B cell (primary cell): ENCODE measurements at regions not wholly inside any gene's neighbourhood (a gene's known extent, or its start where the extent isn't known, plus 50 kb on each side); places are given as distances from the start of the nearest gene placed in this dataset.

Experiments
- ATAC-seq: fragments of 200-7000 bp; cut with Tn5 transposase; one replicate; pipeline ENCODE4 v1.10.0; 2021; ENCODE audit warnings: low read depth, mild to moderate bottlenecking, moderate number of reproducible peaks, moderate library complexity
- CTCF ChIA-PET: fragments of 350-600 bp; sonication (Branson Sonifier 250); formaldehyde crosslinking; loops from one replicate; lab custom pipeline; 2021; ENCODE audit warnings: antibody characterized with exemption, inconsistent platforms; lab: Charles Lee
- POLR2A ChIA-PET: fragments of 350-600 bp; sonication (Branson Sonifier 250); formaldehyde crosslinking; loops from one replicate; lab custom pipeline; 2021; ENCODE audit warnings: antibody characterized with exemption; lab: Charles Lee
- DNase-seq: peaks from one replicate; pipeline ENCODE4 v3.0.0; 2013
- H2AFZ ChIP-seq: 2 replicates; pipeline ENCODE4 v1.6.1; 2012; ENCODE audit warnings: mild to moderate bottlenecking, low read depth, low read length; ENCODE audit not compliant: insufficient read depth, poor library complexity, severe bottlenecking
- H3K27ac ChIP-seq, 2 donors: 1 replicate in 1 of 2; 2 replicates in 1 of 2; pipeline ENCODE4 v1.5.1; 2012 to 2013; ENCODE audit warnings: low read length in 2 of 2, mild to moderate bottlenecking in 2 of 2, moderate library complexity in 1 of 2
- H3K27me3 ChIP-seq, 4 experiments: fragments of 200-600 bp in 1 of 4; sonication (generic) in 1 of 4; replicated peaks in 1 of 4; 1 replicate in 2 of 4; 2 replicates in 2 of 4; pipeline versions ENCODE4 v1.6.1 to v1.7.0; 2013 to 2016; ENCODE audit warnings: low read length in 3 of 4, mild to moderate bottlenecking in 2 of 4, mixed read lengths in 1 of 4, moderate library complexity in 1 of 4; ENCODE audit not compliant: insufficient read depth in 4 of 4, control insufficient read depth in 3 of 4; ENCODE audit errors: control extremely low read depth in 1 of 4
- H3K36me3 ChIP-seq, 2 experiments: replicated peaks in 1 of 2; 1 replicate in 1 of 2; 2 replicates in 1 of 2; pipeline versions ENCODE4 v1.6.1 to v1.7.1; 2013; ENCODE audit warnings: low read length in 1 of 2; ENCODE audit not compliant: insufficient read depth in 2 of 2, control insufficient read depth in 1 of 2; ENCODE audit errors: control extremely low read depth in 1 of 2, extremely low read depth in 1 of 2
- H3K4me1 ChIP-seq, 2 donors: fragments of 200-600 bp in 1 of 2; sonication (generic) in 1 of 2; 1 replicate in 1 of 2; 2 replicates in 1 of 2; pipeline versions ENCODE4 v1.5.1 to v1.6.1; 2013 to 2017; ENCODE audit warnings: low read length in 2 of 2; ENCODE audit not compliant: control insufficient read depth in 2 of 2, insufficient read depth in 2 of 2
- H3K4me2 ChIP-seq: replicated peaks from 2 replicates; pipeline ENCODE3; 2012; ENCODE audit warnings: mild to moderate bottlenecking, low read depth, low read length; ENCODE audit not compliant: poor library complexity, severe bottlenecking
- H3K4me3 ChIP-seq, 5 experiments: fragments of 200-600 bp in 1 of 5; sonication (generic) in 1 of 5; 1 replicate in 3 of 5; 2 replicates in 2 of 5; pipeline versions ENCODE4 v1.5.1 to v1.7.0; 2011 to 2016; ENCODE audit warnings: low read length in 4 of 5, mild to moderate bottlenecking in 4 of 5, low read depth in 2 of 5, control low read depth in 1 of 5, moderate library complexity in 1 of 5; ENCODE audit not compliant: insufficient read depth in 1 of 5; ENCODE audit errors: control extremely low read depth in 1 of 5, extremely low read depth in 1 of 5
- H3K79me2 ChIP-seq: fragments of 200-600 bp; sonication (generic); one replicate; pipeline ENCODE4 v1.6.0; 2016; ENCODE audit warnings: low read length; ENCODE audit not compliant: control insufficient read depth, insufficient read depth
- H3K9ac ChIP-seq: fragments of 200-600 bp; sonication (generic); 2 replicates; pipeline ENCODE4 v1.6.1; 2017; ENCODE audit warnings: mild to moderate bottlenecking, low read length, moderate library complexity
- H3K9me3 ChIP-seq, 3 donors: one replicate each; pipeline versions ENCODE4 v1.6.1 to v1.7.1; 2013; ENCODE audit warnings: low read length in 2 of 3; ENCODE audit not compliant: control insufficient read depth in 2 of 3, insufficient read depth in 1 of 3; ENCODE audit errors: control extremely low read depth in 1 of 3
- H4K20me1 ChIP-seq: 2 replicates; pipeline ENCODE4 v1.6.0; 2012; ENCODE audit warnings: mild to moderate bottlenecking, low read length; ENCODE audit not compliant: insufficient read depth, control insufficient read depth, poor library complexity, severe bottlenecking
- H3K27ac Mint-ChIP-seq: one replicate; pipeline ENCODE4 v1.8.0; 2021; ENCODE audit warnings: mixed read lengths
- H3K27me3 Mint-ChIP-seq: one replicate; pipeline ENCODE4 v1.8.0; 2021; ENCODE audit warnings: mixed read lengths
- H3K4me1 Mint-ChIP-seq: one replicate; pipeline ENCODE4 v1.8.0; 2021; ENCODE audit warnings: mixed read lengths
- H3K4me3 Mint-ChIP-seq: one replicate; pipeline ENCODE4 v1.8.0; 2021; ENCODE audit warnings: mixed read lengths
- H3K9me3 Mint-ChIP-seq: one replicate; pipeline ENCODE4 v1.8.0; 2022; ENCODE audit warnings: mixed read lengths; ENCODE audit not compliant: insufficient read depth
- EZH2 ChIP-seq: IDR thresholded peaks from 2 replicates; pipeline ENCODE4 v1.6.1; 2012; ENCODE audit warnings: borderline replicate concordance, low read depth, mild to moderate bottlenecking, moderate library complexity, low read length; ENCODE audit not compliant: insufficient read depth, poor library complexity, severe bottlenecking
- WGBS: methylation state at CpG from one replicate; pipeline ENCODE4 v1.1.5; 2013; ENCODE audit warnings: missing lambda C conversion rate; ENCODE audit not compliant: insufficient coverage; 5-methylcytosine and 5-hydroxymethylcytosine counted together
- intact Hi-C: fragments of 100-400 bp; cut with micrococcal nuclease; formaldehyde crosslinking; loops from one replicate; pipeline ENCODE4 v1.10.0; 2022
- TF ChIP-seq, protein P1 (sequence below): fragments of 200-600 bp; IDR thresholded peaks from one replicate; pipeline ENCODE4 v1.8.0; 2022; ENCODE audit warnings: antibody characterized with exemption, mild to moderate bottlenecking

DNA sequence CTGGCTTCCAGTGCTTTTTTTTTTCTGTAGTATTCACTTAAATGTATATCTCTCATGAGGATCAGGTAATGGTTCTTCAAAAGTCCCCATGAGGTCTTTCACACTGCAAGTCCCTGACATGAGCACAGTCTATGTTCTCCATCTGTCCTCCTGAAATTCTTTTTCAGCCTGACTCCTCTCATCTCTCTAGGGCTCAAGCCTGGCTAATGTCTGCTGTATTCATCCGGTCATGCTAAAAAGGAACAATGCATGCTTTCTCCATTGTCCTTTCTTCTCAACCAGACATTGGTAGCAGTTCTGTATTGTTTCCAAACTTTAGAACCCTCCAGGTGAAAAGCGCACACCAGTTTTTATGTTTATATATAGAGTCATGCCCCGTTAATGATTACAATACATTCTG is 368.3 kb upstream of the OLFM3 start:
- no peak overlapping the region for H3K4me2 ChIP-seq
- H3K27ac ChIP-seq, result no peak overlapping the region
- no peaks in the 10 kb centered on the region for H4K20me1 ChIP-seq
- H3K4me3 Mint-ChIP-seq, result no peak overlapping the region
- POLR2A ChIA-PET, result no interaction called here
- CTCF ChIA-PET, result no interaction called here
- no peak overlapping the region for H3K9ac ChIP-seq
- TF ChIP-seq EZH2, result no peak
- TF ChIP-seq, protein P1, sequence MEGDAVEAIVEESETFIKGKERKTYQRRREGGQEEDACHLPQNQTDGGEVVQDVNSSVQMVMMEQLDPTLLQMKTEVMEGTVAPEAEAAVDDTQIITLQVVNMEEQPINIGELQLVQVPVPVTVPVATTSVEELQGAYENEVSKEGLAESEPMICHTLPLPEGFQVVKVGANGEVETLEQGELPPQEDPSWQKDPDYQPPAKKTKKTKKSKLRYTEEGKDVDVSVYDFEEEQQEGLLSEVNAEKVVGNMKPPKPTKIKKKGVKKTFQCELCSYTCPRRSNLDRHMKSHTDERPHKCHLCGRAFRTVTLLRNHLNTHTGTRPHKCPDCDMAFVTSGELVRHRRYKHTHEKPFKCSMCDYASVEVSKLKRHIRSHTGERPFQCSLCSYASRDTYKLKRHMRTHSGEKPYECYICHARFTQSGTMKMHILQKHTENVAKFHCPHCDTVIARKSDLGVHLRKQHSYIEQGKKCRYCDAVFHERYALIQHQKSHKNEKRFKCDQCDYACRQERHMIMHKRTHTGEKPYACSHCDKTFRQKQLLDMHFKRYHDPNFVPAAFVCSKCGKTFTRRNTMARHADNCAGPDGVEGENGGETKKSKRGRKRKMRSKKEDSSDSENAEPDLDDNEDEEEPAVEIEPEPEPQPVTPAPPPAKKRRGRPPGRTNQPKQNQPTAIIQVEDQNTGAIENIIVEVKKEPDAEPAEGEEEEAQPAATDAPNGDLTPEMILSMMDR, result no peak
- no peak for DNase-seq
- no peaks in the 10 kb centered on the region for H3K27me3 Mint-ChIP-seq
- H2AFZ ChIP-seq, result no peak overlapping the region
- H3K9me3 ChIP-seq, result no peaks in the 10 kb centered on the region
- WGBS, result no CpG with 5 or more reads among the region's 3 CpGs
- no peaks in the 10 kb centered on the region for H3K79me2 ChIP-seq
- no peak overlapping the region for H3K27ac Mint-ChIP-seq
- H3K4me1 Mint-ChIP-seq, result no peaks in the 10 kb centered on the region
- no peaks in the 10 kb centered on the region for H3K36me3 ChIP-seq
- no peak for ATAC-seq
- intact Hi-C loops, result no loop called here
- no peak overlapping the region for H3K4me3 ChIP-seq
- no peaks in the 10 kb centered on the region for H3K27me3 ChIP-seq
- H3K4me1 ChIP-seq, result no peaks in the 10 kb centered on the region
- H3K9me3 Mint-ChIP-seq, result peaks cover 7% of the 10 kb centered on the region

DNA sequence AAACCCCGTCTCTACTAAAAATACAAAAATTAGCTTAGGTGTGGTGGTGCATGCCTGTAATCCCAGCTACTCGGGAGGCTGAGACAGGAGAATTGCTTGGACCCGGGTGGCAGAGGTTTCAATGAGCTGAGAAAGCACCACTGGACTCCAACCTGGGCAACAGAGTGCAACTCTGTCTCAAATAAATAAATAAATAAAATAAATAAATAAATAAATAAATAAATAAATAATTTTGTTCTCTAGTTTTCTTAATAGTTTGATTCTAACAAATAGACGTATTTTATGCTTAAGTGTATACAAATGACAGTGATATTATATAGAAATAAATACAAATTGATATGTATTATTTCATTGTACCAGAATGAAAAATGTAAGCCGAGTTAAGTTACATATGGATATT is 339.9 kb upstream of the OLFM3 start:
- 80% methylated on average over 1 of the region's 5 CpGs for WGBS
- H3K4me3 Mint-ChIP-seq, result no peak overlapping the region

More for the DNA sequence above, 339.9 kb upstream of the OLFM3 start:
- Histone ChIP-seq H3K9ac (no peak overlapping the region), H3K4me3 (no peak overlapping the region), H3K4me1 (no peaks in the 10 kb centered on the region), H2AFZ (no peak overlapping the region), H3K27ac (no peak overlapping the region), H3K4me2 (no peak overlapping the region), H3K36me3 (no peaks in the 10 kb centered on the region), H3K79me2 (no peaks in the 10 kb centered on the region), H3K27me3 (no peaks in the 10 kb centered on the region), H4K20me1 (no peaks in the 10 kb centered on the region), H3K9me3 (no peaks in the 10 kb centered on the region)
- DNase-seq, result no peak
- intact Hi-C loops, result no loop called here
- ATAC-seq, result no peak
- Mint-ChIP-seq H3K9me3 (no peaks in the 10 kb centered on the region), H3K4me1 (no peaks in the 10 kb centered on the region), H3K27ac (no peak overlapping the region), H3K27me3 (no peaks in the 10 kb centered on the region)
- CTCF ChIA-PET, result no interaction called here
- POLR2A ChIA-PET, result no interaction called here
- no peak for TF ChIP-seq EZH2
- TF ChIP-seq, protein P1, result no peak
